ENCODE measurements at regions not wholly inside any gene's neighbourhood (a gene's known extent, or its start where the extent isn't known, plus 50 kb on each side); places are given as distances from the start of the nearest gene placed in this dataset.

GRCh38 chr4:4613641-4614286 is 71.9 kb upstream of the STX18 start:
- TF ChIP-seq CTCF (IDR thresholded peaks at IDR 0.05) = no peak
- no peak for TF ChIP-seq EP300 (IDR thresholded peaks at IDR 0.05; ENCODE audit: low read depth)
- no peak for TF ChIP-seq POLR2A (IDR thresholded peaks at IDR 0.05)
